Pulmonary artery endothelial cell (primary cell): ENCODE measurements at regions not wholly inside any gene's neighbourhood (a gene's known extent, or its start where the extent isn't known, plus 50 kb on each side); places are given as distances from the start of the nearest gene placed in this dataset.

Source experiments
- DNase-seq: peaks from one replicate; pipeline ENCODE4 v3.0.0-alpha.2; 2011; ENCODE audit warnings: low read depth, low spot score

DNA sequence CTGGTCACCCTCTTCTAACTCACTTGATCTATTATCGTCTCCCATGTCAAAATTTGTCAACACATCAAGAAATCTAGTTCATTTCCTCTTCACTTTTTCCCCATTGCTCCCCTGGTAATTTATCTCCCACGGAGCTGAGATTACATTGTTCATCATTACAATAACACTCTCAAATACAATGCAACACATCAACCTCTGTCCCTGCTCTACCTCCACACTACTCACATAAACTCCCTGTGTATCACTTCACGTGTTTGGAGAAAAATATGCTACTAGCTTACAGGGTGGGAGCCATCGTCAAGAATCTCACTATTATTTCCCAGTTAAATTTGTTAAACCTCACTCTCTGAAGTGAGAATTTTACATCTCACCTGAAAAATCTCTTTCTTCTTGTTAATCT, 1006.4 kb downstream of the ARAP2 start:
- no peak for DNase-seq

DNA sequence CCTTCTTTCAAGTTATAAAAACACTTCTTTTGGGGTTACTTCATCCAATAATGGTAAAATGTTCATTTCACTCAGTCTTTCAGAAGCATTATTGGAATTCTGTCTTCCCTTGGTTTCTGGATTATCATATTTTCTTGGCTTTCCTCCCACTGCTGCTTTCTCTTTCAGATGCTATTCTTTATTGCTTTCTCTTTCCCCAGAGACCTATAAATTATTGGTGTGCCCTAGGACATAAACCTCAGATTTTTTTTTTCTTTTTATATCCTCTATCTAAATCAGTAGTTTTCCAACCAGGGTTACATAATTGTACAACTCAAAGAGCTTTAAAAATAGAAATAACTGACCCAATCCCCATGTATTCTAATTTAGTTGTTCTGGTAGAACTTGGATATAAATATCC, 1005.5 kb downstream of the ARAP2 start:
- no peak for DNase-seq

DNA sequence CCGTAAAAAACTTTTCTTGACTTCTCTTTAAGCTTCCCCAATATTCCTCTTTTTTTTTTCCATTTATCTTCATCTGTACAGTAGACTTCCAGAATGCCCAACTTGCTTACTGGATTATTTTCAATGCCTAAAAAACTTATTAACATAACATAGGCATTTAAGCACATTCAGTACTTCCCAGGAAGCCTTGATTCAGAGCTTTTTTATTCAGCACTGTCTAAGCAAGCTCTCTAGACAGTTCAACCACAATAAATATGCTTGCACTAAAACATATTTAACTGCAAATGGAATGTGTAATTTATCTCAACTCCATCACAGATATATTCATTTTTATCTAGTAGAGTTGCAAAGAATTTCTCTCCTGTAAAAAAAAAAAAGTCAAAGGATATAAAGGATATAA, 997.8 kb downstream of the ARAP2 start:
- no peak for DNase-seq

DNA sequence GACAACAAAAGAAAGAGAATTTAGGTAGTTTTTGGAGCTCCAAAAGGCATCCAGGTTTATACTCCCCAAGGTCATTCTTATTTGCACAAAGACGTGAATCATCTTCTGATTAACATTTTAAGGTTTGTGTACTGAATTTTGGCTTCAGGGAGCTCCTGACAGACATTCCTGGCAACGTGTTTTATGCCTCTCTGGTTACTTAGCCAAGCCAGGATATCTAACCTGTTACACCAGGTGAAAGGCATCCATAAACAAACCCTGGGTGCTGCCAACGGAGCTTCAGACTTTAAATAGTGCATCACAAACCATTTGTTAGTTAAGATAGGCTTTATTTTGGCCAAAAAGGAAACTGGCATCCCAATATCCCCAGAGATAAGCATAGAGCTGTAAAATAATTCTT, 997.3 kb downstream of the ARAP2 start:
- DNase-seq = no peak

DNA sequence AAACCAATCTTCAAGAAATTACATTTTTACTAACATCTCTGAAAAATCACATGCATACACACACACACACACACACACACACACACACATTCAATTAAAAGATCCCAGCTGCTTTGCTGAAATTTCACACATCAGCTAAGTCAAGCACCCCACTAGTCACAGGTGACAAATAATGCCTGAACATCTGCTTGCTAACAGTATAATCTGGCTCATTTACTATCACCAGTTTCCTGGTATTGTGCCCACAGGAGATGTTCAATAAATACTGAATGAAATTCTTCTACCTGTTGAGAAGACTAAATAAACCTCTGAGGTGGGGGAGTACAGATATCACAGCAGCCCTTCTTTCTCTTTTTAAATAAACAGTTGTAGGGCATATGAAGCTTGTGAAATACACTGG, 994.0 kb downstream of the ARAP2 start:
- DNase-seq = no peak

DNA sequence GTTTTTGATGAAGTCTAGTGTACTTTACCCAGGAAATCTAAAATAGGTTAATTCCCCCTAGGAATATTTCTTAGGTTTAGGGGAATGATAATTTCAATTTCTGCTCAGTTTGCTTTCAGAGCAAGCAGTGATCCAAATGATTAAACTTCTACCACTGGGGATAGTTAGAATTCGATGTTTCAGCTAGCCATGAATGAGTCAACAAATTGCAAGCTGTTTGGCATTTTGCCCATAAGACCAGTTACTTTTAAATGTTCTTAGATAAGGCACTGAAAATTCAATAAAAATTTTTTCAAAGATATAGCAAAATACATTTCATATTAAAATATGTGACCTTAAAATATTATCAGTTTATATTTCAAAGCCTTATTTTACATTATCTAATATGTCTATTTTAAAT, 993.6 kb downstream of the ARAP2 start:
- no peak for DNase-seq

DNA sequence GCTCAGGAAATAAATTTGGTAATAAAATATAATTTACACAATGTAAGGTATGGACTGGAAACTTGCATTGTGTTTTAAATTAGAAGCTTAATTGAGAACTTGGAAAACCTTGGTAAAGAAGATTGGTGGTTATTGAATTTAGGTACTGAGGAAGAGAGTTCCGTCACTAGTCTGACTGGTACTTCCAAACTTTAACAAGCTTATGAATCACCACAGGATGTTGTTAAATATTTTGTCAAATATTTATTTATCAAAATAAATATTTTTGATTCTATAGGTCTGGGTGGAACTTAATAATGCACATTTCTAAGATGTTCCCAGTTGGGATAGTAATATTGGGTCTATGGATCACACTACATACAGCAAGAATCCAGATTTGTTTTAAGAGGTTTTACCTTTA, 992.2 kb downstream of the ARAP2 start:
- no peak for DNase-seq

DNA sequence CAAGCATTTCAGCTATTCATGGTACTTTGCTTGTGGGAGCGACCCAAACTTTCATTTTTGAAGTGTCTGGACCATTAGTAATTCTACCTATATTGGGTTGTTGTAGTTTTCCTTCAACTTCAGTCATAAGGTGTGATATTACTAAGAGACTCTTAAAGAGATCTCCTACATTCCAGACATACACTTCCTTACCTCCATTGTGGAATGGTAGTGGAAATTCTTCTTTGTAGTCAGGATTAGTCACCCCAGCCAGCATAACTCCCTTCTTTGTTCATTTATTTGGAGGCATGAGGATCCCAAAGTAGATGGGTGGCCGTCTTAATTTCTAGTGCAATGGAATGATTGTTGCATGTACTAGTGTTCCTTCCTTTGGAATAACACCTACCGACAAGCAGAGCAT, 991.4 kb downstream of the ARAP2 start:
- no peak for DNase-seq

DNA sequence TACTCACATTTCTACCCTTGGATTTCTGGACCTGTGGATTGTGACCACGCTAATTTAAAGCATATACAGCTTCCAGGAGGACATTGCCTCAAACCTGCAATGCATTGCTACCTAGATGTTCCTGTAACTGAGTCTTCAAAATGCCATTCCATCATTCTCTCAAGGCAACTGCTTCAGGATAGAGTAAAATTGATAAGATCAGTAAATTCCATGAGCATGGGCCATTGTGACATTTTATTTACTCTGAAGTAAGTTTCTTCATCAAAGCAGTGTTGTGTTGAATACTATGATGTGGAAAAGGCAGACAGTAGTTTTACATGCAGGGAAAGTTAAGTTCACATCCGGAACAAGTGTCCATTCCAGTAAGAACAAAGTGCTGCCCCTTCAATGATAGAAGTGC, 991.0 kb downstream of the ARAP2 start:
- no peak for DNase-seq

DNA sequence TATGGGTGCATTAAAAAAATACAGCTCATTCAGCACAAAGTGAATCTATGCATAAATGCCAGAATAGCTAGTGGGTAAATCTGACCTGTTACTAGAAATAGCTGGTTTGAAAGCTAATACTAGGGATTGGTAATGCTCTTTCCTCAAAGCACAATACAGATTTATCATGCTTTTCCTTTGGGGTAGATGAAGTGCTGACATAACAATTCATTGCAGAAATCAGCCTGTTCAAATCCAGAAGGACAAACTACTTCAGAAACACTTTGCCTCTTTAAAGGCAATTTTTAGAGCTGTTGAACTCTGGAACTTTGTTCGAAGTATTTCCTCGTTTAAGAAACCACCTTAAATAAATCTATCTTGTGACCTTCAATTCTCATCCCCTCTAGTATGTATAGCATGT, 957.9 kb downstream of the ARAP2 start:
- DNase-seq = no peak

DNA sequence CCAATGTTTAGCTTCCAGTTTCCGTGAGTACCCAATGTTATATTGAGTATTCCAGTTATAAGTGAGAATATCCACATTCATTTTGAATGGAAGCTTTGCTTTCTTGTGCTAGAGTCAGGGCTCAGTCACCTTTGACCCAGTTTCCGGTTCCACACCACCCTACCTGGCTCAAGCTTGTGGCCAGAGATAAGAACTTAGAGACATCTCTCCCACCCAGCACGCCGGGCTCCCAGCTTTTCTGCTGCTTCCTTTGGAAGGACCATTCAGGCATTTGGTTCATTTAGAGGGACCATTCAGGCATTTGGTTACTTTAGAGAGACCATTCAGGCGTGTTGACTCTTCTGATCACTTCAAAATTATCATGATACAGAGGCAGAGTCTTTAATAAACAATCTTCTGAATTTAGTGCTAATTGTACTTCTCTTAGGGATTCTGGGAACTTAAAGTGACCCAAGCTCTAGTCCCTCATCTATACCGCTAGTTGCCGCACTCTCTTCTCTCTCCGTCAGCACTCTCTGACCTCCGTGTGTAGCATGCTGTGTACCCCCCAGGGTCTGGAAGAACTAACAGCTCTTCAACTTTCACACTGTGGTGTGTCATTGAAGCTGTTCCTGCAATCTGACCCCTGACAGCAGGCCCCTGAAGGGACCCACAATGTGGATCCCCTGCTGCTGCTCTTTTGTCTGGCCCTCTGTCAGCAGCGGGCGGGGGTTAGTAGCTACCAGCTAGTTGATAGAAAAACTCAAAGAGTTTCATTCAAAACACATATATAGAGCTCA, 943.1 kb downstream of the ARAP2 start:
- DNase-seq = no peak

DNA sequence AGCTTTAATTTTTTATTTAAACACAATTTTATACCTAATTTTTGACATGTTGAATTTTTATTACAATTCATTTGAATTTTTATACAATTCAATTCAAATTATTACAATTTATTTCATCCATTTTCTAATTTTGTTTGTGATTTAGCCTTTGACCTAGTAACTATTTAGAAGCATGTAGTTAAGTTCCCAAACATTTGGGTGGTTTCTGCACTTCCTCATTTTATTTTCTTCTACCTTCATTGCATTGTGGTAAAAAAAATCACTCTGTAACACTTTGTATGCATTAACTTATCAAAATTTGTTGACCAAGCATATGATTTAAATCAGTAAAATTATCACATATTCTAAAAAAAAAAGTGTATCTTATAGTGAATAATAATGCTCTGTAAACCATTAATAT, 928.9 kb downstream of the ARAP2 start:
- DNase-seq = no peak

DNA sequence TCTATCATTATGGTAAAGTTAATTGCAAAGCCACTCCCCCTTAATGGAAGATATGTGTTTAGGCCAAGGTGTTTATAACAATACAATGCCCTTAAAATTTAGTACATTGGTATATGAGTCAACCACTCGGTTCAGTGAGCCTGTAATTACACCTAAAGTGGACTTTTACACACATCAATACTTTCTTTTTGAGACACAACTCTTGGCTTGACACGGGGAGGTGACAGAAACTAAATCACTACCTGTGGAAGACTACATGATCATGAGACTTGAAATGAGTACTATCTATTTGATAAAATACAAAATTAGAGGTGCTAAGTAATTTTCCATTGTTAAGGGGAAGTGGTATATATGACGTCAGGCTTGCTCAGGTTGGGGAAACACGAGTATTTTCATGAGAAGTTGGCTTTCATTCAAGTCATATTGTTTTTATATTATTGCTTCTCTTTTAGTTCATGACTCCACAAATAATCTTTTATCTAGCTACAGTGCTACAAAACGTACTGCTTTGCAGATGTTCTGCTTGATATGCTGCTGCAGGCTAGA, 918.3 kb downstream of the ARAP2 start:
- DNase-seq = no peak

DNA sequence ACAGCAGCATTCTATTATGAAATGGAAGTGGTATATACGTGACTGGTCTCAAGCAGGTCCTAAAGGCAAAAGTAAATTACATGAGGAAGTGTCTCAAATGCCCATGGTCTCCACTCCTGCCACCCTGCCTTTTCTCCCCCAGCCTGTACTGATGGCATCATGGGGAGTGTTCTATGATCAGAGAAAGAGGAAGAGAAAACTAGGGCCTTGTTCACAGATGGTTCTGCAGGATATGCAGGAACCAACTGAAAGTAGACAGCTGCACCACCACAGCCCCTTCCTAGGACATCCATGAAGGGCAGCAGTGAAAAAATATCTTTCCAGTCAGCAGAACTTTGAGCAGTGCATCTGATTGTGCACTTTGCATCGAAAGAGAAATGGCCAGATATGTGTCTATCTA, 901.5 kb downstream of the ARAP2 start:
- no peak for DNase-seq

DNA sequence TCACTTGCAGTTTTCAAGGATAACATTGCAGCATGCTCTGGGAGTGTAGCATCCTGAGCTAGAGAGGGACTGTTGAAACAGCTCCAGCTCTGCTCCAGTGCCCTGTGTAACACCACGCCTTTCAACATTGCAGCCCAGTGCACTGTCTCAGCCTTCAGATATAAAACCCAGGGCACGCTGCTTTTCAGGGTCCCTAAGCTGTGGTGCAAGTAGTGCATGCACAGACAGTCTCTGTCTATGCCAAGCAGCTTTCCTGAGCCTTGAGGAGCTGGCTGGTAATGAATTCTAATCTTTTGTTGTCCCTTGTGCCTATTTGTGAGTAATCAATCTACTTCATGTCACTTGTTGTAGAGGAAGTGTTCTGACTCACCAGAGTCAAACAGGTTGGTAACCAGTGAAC, 897.0 kb downstream of the ARAP2 start:
- no peak for DNase-seq

DNA sequence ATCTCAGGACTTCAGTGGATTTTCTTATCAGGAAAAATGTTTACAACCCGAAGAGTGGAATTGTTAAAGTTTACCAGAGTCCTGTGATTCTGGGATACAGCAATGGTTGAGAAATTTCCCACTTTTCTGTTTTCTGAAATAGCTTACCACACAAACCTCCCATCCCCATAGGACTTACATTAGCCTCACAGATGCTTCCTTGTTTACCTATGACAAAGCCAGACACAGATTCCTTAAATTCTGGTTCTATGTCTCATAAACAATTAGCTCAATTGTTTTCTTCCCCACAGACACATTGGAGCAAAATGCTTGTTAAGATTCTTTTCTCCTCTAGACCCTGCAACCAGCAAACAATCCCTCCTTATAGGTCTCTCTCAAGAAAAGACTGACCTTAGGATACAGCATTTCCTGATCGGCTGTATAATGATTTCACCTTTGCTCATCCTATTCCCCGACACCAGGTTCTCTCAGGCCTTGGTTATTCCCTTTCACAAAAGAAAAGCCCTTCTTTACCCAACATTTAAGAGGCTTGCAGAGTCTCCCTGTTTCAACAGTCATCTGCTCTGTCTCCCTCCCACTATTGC, 886.2 kb downstream of the ARAP2 start:
- no peak for DNase-seq

DNA sequence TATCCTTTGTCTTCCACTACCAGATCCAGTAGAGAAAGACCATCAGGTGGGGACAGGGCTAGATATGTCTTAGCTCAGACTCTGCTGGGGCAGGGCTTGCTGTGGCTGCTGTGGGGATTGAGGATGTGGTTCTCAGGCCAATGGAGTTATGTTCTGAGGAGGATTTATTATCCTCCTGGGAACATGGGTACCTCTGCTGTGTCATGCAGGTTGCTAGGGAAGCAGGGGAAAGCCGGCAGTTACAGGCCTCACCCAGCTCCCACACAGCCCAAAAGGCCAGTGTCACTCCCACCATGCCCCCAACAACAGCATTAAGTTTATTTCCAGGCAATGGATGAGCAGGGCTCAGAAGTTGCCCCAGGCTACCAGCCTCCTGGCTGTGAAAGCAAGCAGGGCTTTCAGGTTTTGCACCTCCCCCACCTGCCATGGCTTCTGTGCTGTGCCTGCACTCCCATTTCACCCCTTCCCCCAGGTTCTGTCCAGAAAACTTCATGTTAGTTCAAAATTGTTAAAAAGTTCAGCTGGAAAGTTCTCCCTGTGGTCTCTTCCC, 879.9 kb downstream of the ARAP2 start:
- no peak for DNase-seq

DNA sequence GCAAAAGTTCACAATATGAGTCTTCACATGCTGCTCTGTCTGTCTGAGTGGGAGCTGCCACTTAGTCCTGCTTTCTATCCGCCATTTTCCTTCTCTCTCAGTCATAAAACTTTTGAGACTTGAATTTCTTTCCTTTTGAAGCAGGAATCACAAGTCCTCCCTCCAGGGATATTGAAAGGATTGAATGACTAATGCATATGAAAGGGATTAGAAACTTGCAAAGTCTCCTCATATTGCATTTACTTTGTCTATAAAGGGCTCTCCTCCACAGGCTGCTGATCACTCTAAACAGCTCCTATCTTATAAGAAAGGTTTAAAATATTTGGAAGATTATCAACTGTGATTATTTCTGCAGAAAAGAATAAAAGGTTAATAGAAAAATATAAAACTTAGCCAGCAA, 879.1 kb downstream of the ARAP2 start:
- DNase-seq = no peak

DNA sequence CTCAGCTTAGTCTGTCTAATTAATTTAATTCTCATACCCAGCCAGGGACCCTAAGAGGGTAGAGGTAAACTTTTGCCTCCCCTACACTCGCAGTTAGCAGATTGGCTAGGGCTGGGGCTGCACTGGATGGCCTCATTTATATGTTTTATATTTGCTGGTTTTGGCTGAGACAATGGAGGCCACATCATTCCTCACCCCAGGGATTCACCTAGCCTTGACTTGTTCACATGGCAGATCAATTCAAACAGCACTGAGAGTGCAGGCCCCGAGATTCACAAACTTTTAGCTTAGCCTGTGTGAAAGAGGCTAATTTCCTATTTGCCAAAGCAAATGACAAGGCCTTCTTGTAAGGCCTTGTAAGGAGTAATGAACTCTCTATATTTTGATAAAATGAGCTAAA, 844.4 kb downstream of the ARAP2 start:
- no peak for DNase-seq

DNA sequence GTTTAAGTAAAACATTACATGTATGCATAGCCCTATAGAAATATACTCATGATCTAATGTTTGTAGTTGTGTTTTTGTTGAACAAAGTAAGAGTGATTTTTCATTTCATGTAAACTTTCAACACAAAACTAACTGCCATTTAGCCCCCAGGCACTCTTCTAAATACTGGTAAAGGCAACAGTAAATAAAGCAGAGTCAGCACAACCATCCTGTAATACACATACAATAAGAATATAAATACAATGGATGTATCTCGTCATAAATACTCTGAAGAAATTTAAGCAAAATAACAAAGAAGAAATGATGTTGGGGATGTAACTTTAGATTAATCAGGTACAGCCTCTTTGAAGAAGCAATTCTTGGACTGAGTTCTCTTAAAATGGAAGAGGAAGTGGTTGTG, 821.2 kb downstream of the ARAP2 start:
- no peak for DNase-seq

DNA sequence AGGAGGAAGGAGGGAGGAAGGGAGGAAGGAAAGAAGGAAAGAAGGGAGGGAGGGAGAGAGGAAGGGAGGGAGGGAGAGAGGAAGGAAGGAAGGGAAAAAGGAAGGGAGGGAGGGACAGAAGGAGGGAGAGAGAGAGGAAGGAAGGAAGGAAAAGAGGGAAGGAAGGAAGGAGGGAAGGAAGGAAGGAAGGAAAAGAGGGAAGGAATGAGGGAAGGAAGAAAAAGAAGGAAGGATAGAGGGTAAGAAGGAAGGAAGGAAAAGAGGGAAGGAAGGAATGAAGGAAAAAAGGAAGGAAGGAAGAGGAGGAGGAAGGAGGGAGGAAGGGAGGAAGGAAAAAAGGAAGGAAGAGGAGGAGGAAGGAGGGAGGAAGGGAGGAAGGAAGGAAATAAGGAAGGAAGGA, 796.8 kb downstream of the ARAP2 start:
- no peak for DNase-seq

DNA sequence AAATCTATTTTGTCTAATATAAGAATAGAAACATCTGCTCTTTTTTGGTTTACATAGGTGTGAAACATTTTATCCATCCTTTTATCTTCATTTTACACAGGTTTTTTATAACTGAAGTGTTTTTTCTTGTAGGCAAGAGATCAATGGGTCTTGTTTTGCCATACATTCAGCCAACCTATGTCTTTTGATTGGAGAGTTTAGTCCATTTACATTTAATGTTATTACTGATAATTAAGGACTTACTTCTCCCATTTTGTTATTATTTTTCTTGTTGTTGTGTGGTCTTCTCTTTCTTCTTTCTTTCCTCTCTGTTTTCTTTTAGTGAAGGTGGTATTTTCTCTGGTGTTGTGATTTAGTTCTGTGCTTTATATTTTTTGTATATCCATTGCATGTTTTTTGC, 785.3 kb downstream of the ARAP2 start:
- no peak for DNase-seq
